Lower leg skin (tissue), 3 donors: ENCODE measurements at regions not wholly inside any gene's neighbourhood (a gene's known extent, or its start where the extent isn't known, plus 50 kb on each side); places are given as distances from the start of the nearest gene placed in this dataset.

ENCODE experiments used
- POLR2A ChIP-seq, 2 donors: fragments of 450-650 bp; IDR thresholded peaks; one replicate each; pipeline ENCODE4 v1.6.1; 2016 to 2017; ENCODE audit warnings: antibody characterized with exemption in 2 of 2, mild to moderate bottlenecking in 1 of 2, moderate library complexity in 1 of 2
- TF ChIP-seq, protein P1 (sequence below), 3 donors: fragments of 450-650 bp; IDR thresholded peaks; one replicate each; pipeline ENCODE4 v1.5.1; 2016; ENCODE audit warnings: antibody characterized with exemption in 3 of 3, mild to moderate bottlenecking in 3 of 3, moderate library complexity in 2 of 3

- no peak for TF ChIP-seq POLR2A (IDR thresholded peaks at IDR 0.05)
- TF ChIP-seq, protein P1, sequence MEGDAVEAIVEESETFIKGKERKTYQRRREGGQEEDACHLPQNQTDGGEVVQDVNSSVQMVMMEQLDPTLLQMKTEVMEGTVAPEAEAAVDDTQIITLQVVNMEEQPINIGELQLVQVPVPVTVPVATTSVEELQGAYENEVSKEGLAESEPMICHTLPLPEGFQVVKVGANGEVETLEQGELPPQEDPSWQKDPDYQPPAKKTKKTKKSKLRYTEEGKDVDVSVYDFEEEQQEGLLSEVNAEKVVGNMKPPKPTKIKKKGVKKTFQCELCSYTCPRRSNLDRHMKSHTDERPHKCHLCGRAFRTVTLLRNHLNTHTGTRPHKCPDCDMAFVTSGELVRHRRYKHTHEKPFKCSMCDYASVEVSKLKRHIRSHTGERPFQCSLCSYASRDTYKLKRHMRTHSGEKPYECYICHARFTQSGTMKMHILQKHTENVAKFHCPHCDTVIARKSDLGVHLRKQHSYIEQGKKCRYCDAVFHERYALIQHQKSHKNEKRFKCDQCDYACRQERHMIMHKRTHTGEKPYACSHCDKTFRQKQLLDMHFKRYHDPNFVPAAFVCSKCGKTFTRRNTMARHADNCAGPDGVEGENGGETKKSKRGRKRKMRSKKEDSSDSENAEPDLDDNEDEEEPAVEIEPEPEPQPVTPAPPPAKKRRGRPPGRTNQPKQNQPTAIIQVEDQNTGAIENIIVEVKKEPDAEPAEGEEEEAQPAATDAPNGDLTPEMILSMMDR (IDR thresholded peaks at IDR 0.05): no peak
Observed at GRCh38 chr1:58255192-58255591, 291.3 kb downstream of the OMA1 start.
